ENCODE measurements at regions not wholly inside any gene's neighbourhood (a gene's known extent, or its start where the extent isn't known, plus 50 kb on each side); places are given as distances from the start of the nearest gene placed in this dataset.

GRCh38 chr18:71189581-71189980 lies 900.7 kb downstream of the SOCS6 start:
- DNase-seq: no peak

- no peak for DNase-seq
Observed at GRCh38 chr18:71168557-71169145, 879.8 kb downstream of the SOCS6 start.

DNA sequence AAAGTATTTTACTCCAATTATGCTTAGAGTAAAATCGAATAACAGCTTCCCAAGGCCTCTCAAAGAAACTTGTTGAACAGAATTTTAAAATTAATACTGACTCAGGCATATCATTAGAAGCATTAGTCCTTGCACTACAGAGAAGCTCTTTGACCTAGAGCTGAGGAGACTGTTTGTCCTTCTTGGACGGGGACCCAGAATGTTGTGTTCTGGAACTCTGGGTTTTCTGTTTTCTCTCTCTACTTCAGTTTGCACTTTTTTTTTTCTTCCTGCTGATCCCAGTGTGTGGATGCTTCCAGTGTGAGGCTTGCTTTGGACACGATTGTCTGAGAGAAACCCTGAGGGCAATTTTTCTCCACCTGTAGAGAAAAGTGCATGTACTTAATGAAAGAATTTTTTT lies 847.6 kb downstream of the SOCS6 start:
- no peak for DNase-seq

DNA sequence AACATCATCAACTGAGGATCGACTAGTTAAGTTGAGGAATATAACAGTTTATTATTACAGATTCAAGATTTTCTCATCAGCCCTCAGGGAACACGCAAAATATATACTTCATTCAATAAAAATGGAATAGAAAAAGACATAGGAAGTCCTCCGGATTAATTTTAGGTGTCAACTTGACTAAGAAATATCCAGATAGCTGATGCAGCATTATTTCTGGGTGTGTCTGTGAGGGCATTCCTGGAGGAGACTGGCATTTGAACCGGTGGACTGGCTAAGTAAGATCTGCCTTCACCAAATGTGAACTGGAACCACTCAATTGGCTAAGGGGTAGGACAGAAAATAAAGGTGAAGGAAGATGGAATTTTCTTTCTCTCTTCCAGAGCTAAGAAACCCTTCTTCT lies 845.3 kb downstream of the SOCS6 start:
- no peak for DNase-seq

- DNase-seq: no peak
Observed at GRCh38 chr18:71131918-71132317, 843.1 kb downstream of the SOCS6 start.

DNA sequence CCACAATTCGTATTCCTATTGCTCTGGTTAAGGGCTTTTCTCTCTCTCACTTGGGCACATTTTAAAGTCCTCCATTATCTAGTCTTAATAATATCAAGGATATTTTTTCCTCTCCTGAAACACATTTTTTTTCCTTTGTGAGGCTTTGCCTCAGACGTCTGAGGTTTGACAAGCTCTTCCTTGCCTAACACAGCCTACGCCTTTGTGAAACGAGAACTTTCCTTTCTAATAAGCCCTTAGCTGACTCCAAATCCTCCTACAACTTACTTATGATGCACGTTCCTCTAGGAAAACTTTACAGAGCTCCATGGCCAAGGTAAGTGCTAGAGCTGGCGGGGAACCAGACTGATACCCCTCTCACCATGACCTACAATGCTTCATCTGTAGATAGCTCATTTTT lies 841.5 kb downstream of the SOCS6 start:
- DNase-seq: no peak

GRCh38 chr18:71125581-71125980 lies 836.7 kb downstream of the SOCS6 start:
- DNase-seq: no peak

GRCh38 chr18:71116535-71116934 lies 827.7 kb downstream of the SOCS6 start:
- no peak for DNase-seq

DNA sequence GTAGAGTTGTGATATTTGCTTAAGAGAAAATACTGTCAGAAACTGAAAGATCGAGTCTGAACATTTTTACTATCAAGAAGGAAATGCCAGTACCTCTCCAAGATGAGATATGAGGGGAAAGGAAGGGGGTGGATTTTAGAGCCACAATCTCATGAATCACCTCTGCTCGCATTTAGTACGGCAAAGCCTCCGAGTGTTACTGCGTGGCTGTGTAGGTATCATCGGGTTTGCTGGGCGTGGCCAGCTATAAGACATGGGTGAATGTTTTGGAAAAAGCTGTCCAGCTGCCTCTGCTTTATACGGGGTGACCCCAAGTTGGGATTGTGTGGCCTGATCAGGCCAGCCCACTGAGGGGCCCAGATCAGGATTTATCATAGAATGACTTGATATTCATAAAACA lies 826.4 kb downstream of the SOCS6 start:
- no peak for DNase-seq

GRCh38 chr18:71114550-71115210 lies 825.8 kb downstream of the SOCS6 start:
- no peak for DNase-seq

DNA sequence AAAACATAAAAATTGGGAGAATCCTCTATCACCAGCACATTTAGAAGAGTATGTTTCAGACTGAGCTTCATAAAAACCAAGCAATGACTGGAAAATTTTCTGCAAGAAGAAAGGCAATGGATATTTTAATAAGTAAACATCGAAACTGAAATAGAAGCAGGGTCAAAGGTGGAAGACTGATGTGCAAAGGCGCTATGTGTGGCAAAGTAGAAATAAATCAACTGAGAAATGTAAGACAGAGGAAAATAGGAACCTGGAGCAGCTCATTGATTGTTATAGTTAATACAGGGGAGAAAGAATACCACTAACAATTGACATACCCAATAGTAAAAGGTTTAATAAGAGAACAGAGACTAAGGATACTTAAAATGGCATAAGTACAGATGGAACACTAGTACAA lies 818.4 kb downstream of the SOCS6 start:
- no peak for DNase-seq

DNA sequence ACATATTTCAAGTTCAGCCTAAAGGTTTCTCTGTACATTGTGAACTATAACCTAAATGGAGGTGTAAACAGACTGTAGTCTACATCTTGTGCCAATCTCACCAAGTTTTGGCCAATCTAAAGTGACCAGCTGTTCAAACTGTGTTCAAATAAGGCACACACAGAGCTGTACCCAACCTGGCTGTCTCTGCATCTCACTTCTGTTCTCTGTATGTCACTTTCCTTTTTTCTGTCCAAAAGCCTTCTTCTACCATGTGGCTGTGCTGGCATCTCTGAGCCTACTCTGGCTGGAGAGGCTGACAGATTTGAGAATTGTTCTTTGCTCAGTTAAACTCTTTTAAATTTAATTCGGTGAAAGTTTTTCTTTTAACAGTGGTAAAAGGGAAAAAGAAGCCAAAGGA lies 817.9 kb downstream of the SOCS6 start:
- DNase-seq: no peak

DNA sequence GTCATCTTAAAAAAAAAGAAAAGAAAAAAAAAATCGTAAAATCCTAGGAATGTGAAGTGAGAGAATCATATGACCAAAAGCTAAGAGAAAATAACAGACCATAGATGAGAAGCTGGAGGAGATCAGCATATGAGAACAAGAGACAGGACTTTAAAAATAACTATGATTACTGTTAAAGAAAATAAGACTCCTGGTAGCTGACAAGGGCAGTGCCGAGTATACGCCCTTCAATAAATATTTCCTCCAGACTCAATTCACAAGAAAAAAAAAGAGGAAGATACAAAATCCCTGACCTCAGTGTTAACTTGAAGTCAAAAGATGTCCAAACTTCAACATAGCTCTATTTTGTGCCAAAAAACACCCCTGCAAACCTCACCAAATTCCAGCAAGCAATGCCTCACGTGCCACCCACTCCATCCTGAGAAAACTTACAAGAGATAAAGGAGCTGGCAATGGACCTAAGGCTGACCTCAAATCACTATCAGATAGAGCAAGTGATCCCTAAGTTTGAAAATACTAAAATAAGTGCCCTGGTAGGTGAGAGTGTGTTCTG lies 817.2 kb downstream of the SOCS6 start:
- no peak for DNase-seq

- DNase-seq: no peak
Observed at GRCh38 chr18:71105078-71105819, 816.4 kb downstream of the SOCS6 start.

GRCh38 chr18:71079606-71080005 lies 790.8 kb downstream of the SOCS6 start:
- DNase-seq: no peak

DNA sequence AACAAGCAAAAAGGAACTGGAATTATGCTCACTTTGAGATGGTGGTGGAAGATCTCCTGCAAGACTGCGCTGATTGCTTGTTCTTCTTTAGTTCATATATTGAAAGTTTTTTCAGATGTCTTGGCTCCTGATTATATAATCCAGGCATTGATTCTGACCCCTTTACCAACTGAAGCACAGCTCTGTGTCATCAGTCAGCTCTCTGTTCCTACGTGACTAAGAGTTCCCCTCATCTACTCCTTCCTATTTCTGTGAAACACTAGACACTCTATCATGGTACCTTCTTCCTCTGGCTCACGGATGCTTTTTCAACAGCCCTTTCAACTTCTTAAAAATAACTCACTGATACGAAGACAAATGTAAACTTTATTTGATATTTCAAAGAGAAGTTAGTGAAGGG lies 788.6 kb downstream of the SOCS6 start:
- no peak for DNase-seq

DNA sequence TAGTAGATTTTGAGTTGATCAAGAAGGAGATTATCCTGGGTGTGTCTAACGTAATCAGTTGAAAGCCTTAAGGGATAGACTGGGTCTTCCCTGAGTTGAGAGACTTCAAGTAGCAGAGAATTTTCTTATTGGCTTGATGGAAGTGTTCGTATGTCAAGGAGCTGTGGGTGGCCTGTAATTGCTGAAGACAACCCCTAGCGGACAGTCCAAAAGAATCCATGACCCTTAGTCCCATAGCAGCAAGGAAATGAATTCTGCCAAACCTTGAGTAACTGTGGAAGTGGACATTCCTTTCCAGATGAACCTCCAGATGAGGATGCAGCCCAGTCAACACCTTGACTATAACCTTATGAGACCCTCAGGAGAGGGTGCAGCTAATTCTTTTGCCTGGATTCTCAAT lies 786.3 kb downstream of the SOCS6 start:
- no peak for DNase-seq

- DNase-seq: no peak
Observed at GRCh38 chr18:71068338-71068737, 779.5 kb downstream of the SOCS6 start.

DNA sequence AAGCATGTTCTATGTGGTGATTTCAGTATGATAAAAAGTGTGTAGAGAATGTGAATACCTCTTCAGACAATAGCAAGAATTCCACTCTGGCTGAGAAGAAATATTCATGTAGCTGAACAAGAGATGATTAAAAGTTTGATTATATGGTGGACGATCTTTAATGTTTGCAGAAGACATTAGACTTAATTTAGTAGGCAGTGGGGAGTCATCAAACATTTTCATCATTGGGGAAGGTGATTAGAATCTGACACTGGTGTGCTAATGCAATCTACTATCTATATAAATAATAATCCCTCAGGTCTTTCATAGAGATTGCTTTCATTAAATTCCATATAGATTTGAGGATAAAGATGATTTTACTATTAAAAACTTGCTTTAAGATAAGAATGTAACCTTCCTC lies 761.0 kb downstream of the SOCS6 start:
- no peak for DNase-seq

GRCh38 chr18:71047882-71048281 lies 759.0 kb downstream of the SOCS6 start:
- DNase-seq: no peak

DNA sequence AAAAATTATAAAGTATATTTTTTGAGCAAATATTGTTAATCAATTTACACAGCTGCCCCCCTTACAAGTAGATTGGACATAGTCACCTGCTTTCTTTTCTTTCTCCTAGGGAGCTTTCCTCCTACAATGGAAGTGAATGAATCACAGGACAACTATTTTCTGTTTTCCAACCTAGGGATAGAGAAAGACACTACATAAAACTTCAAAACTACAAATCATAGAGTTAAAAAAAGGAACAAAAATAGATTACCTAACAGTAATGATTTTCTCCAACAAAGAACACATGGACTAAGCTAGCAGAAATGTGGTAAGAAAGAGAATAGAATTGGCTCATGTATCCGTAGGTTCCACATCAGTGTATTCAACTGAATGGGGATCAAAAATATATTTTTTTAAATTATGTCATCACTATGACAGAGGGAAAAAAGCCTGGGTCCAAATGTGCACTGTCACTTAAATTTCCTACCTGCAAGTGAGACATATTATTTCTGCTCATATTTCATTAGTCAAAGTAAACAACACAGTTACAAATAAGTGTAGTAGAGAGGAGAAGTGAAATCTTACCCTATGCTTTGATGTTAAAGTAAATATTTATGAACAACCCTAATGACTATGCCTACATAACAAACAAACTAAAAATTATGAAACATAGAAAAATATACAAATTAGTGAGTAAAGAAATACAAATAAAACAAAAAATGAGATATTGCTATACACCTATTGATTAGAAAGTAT lies 756.7 kb downstream of the SOCS6 start:
- no peak for DNase-seq

GRCh38 chr18:71040161-71040560 lies 751.3 kb downstream of the SOCS6 start:
- no peak for DNase-seq

GRCh38 chr18:71038196-71038595 lies 749.4 kb downstream of the SOCS6 start:
- DNase-seq: no peak

Data from stimulated activated CD4-positive, alpha-beta T cell treated with anti-CD3 and anti-CD28 coated beads, Interleukin-1b, Interleukin-23, amount 100 ng/mL, for 48 hours (primary cell).